Colonic mucosa (tissue), 4 donors: ENCODE measurements at regions not wholly inside any gene's neighbourhood (a gene's known extent, or its start where the extent isn't known, plus 50 kb on each side); places are given as distances from the start of the nearest gene placed in this dataset.

Source experiments
- DNase-seq: peaks from one replicate; pipeline ENCODE4 v3.0.0-alpha.2; 2020
- H3K27ac ChIP-seq: fragments of 200-600 bp; one replicate; pipeline ENCODE4 v1.8.0; 2021
- H3K27me3 ChIP-seq: fragments of 200-600 bp; one replicate; pipeline ENCODE4 v1.8.0; 2021
- H3K36me3 ChIP-seq: fragments of 200-600 bp; one replicate; pipeline ENCODE4 v1.8.0; 2021
- H3K4me1 ChIP-seq: fragments of 200-600 bp; one replicate; pipeline ENCODE4 v1.8.0; 2021; ENCODE audit warnings: mild to moderate bottlenecking
- H3K4me3 ChIP-seq: fragments of 200-600 bp; one replicate; pipeline ENCODE4 v1.8.0; 2021
- H3K9ac ChIP-seq, 2 donors: one replicate each; pipeline ENCODE4 v1.7.0; 2013; ENCODE audit warnings: control low read depth in 2 of 2, low read depth in 2 of 2, low read length in 2 of 2
- H3K9me3 ChIP-seq: fragments of 200-600 bp; one replicate; pipeline ENCODE4 v1.8.0; 2021
- CTCF ChIP-seq: fragments of 200-600 bp; IDR thresholded peaks from one replicate; pipeline ENCODE4 v1.8.0; 2022; ENCODE audit warnings: antibody characterized with exemption, mild to moderate bottlenecking
- intact Hi-C: fragments of 100-400 bp; cut with DNase I; formaldehyde crosslinking; loops from one replicate; pipeline ENCODE4 v1.14.1; 2022
- donor health status: healthy.
- donor health status: DM: no; HTN: no; CAD: no.
- donor health status: DM: no; HTN: no; CAD: no.

DNA sequence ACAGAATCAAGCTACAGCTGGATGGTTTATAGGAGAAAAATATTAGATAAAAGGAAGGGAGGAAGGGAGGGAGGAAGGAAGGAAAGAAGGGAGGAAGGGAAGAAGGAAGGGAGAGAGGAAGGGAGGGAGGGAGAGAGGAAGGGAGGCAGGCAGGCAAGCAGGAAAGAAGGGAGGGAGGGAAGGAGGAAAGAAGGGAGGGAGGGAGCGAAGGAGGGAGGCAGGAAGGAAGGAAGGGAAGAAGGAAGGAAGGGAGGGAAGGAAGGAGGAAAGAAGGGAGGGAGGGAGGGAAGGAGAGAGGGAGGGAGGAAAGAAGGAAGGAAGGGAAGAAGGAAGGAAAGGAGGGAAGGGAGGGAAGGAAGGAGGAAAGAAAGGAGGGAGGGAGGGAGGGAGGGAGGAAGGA lies 77.9 kb upstream of the C1QTNF7 start:
- Histone ChIP-seq H3K4me1 (no peaks in the 10 kb centered on the region), H3K9me3 (no peaks in the 10 kb centered on the region), H3K36me3 (no peaks in the 10 kb centered on the region), H3K9ac (no peak overlapping the region), H3K4me3 (no peak overlapping the region), H3K27ac (no peak overlapping the region), H3K27me3 (no peaks in the 10 kb centered on the region)
- TF ChIP-seq CTCF = no peak
- intact Hi-C loops = no loop called here
- DNase-seq = no peak

GRCh38 chr4:15352524-15352923 lies 75.3 kb upstream of the C1QTNF7 start:
- Histone ChIP-seq H3K27ac (no peak overlapping the region), H3K27me3 (no peaks in the 10 kb centered on the region), H3K4me1 (no peaks in the 10 kb centered on the region), H3K36me3 (no peaks in the 10 kb centered on the region), H3K4me3 (no peak overlapping the region), H3K9me3 (no peaks in the 10 kb centered on the region), H3K9ac (no peak overlapping the region)
- intact Hi-C loops = no loop called here
- DNase-seq = no peak
- TF ChIP-seq CTCF = no peak

DNA sequence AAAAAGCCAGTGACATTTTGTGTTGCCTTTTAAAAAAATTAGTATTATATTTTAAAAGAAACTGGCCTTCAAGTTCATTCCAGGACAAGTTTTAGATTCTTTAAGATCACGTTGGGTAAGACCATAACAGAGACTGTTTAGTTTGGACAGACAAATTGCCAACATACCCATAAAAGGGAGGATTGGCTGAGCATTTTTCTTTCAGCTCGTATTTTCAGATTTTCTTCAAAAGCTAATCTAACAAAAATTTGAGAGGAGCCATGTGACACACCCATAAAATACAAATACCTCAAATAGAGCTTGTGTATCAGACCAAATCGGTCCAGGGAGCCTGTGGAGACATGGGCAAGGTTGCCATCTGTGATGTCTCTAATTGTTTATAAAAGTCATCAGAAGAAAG lies 74.6 kb upstream of the C1QTNF7 start:
- intact Hi-C loops = no loop called here
- no peak overlapping the region for H3K27ac ChIP-seq

DNA sequence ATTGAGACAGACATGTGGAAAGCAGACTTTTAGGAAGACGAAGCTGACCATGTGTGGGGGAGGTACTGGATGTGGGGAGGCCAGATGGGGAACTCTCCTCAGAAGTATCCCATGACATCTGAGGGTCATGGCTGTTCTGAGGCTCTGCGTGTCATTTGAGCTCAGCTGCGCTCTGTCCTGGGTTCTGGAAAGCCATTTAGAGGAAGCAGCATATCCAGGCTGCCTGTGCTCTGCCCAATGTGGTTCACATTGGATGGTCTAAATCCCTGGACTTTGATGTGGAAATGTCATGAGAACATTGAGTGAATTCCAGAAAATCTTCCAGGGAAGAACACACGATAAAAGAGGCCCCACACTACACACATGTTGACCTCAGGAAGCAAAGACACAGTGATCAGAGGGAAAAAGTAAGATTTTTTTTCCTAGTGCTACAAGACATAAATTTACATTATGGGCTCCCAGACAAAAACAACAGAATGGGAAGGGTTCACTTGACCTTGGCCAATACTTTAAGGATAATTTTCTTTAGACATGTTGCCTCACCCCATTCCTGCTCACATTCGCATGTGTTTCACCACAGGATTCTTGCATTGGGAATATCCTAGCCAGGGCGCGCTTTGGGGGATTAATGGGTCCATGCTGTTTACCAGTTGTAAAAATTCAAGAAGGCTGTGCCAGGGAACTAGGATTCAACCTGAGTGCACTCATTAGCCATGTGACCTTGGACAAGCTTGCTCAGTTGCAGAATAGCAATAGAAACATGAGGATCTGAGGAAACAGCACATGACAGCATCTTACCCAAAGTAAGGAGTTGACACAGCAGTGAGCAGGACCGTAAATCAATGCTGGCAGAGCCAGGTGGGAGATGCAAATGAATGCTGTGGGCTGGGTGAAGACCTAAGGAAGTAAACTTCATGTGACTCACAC lies 73.2 kb upstream of the C1QTNF7 start:
- Histone ChIP-seq H3K36me3 (no peaks in the 10 kb centered on the region), H3K4me3 (no peak overlapping the region), H3K9ac (no peak overlapping the region), H3K27ac (no peak overlapping the region), H3K4me1 (no peaks in the 10 kb centered on the region), H3K9me3 (no peaks in the 10 kb centered on the region), H3K27me3 (no peaks in the 10 kb centered on the region)
- DNase-seq = no peak
- intact Hi-C loops = no loop called here
- TF ChIP-seq CTCF = no peak

More for the DNA sequence above, 74.6 kb upstream of the C1QTNF7 start:
- Histone ChIP-seq H3K4me3 (no peak overlapping the region), H3K36me3 (no peaks in the 10 kb centered on the region), H3K9ac (no peak overlapping the region), H3K9me3 (no peaks in the 10 kb centered on the region), H3K27me3 (no peaks in the 10 kb centered on the region), H3K4me1 (no peaks in the 10 kb centered on the region)
- DNase-seq = no peak
- TF ChIP-seq CTCF = no peak

- Histone ChIP-seq H3K27me3 (no peaks in the 10 kb centered on the region), H3K27ac (no peak overlapping the region), H3K9me3 (no peaks in the 10 kb centered on the region), H3K4me1 (no peaks in the 10 kb centered on the region), H3K9ac (no peak overlapping the region), H3K36me3 (no peaks in the 10 kb centered on the region), H3K4me3 (no peak overlapping the region)
- no peak for DNase-seq
- intact Hi-C loops = no loop called here
- no peak for TF ChIP-seq CTCF
Measured at GRCh38 chr4:15361529-15361928, 66.3 kb upstream of the C1QTNF7 start.
